SJSA1 (cell line): ENCODE measurements at regions not wholly inside any gene's neighbourhood (a gene's known extent, or its start where the extent isn't known, plus 50 kb on each side); places are given as distances from the start of the nearest gene placed in this dataset.
A peak's percentile ranks its signal among the peaks of the same experiment; 100 is the strongest.

ENCODE experiments used
- DNase-seq, 2 experiments: peaks; one replicate each; pipeline ENCODE4 v3.0.0-alpha.2; 2015 to 2020; ENCODE audit warnings: low spot score in 2 of 2, low read depth in 1 of 2
- H3K27ac ChIP-seq: fragments of 250-450 bp; sonication (Bioruptor Pico); 2 replicates; pipeline ENCODE4 v1.5.1; 2020; ENCODE audit warnings: mild to moderate bottlenecking, moderate library complexity
- H3K27me3 ChIP-seq: fragments of 250-450 bp; sonication (Bioruptor Pico); replicated peaks from 2 replicates; pipeline ENCODE4 v1.5.1; 2020; ENCODE audit warnings: mild to moderate bottlenecking, moderate library complexity
- H3K36me3 ChIP-seq: fragments of 250-450 bp; sonication (Bioruptor Pico); 2 replicates; pipeline ENCODE4 v1.5.1; 2020; ENCODE audit warnings: mild to moderate bottlenecking
- H3K4me1 ChIP-seq: fragments of 250-450 bp; sonication (Bioruptor Pico); replicated peaks from 2 replicates; pipeline ENCODE4 v1.6.1; 2021; ENCODE audit warnings: mild to moderate bottlenecking
- H3K4me3 ChIP-seq: fragments of 250-450 bp; sonication (Bioruptor Pico); 2 replicates; pipeline ENCODE4 v1.5.1; 2020; ENCODE audit warnings: mild to moderate bottlenecking
- H3K9me3 ChIP-seq: fragments of 250-450 bp; sonication (Bioruptor Pico); replicated peaks from 2 replicates; pipeline ENCODE4 v1.5.1; 2020; ENCODE audit warnings: mild to moderate bottlenecking

DNA sequence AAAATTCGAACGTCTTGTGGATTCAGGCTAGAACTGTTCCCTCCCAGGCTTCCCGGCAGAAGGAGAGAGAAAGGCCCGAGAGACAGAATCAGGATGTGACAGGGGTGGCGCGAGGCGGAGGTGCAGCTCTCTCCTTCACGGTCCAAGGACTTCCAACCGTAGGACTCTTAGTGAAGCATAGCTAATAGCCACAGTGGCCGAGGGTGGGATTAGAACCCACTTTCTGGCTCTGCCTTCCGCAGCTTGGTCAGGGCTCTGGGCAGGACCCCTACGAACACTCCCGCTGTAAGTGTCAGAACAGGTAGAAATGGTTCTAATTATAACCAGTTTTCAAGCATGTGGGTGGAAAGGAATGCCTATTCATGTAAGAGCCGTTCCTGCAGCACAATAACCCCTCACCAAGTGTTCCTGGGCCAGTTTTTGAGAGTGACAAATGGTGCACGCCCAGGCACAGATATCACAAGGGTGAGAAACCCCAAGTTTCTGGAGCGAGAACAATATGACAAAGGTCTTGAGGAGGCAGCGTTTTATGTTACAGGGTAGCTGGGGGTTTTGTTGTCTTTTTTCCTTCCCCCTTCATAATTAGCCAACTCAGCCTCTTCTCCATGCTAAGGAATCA lies 86.4 kb downstream of the SYF2 start:
- Histone ChIP-seq H3K4me1 (no peaks in the 10 kb centered on the region), H3K36me3 (no peaks in the 10 kb centered on the region), H3K27me3 (no peaks in the 10 kb centered on the region), H3K27ac (no peak overlapping the region), H3K9me3 (no peaks in the 10 kb centered on the region; the same call in 1 of the 2 replicates), H3K4me3 (no peak overlapping the region)
- no peak for DNase-seq

DNA sequence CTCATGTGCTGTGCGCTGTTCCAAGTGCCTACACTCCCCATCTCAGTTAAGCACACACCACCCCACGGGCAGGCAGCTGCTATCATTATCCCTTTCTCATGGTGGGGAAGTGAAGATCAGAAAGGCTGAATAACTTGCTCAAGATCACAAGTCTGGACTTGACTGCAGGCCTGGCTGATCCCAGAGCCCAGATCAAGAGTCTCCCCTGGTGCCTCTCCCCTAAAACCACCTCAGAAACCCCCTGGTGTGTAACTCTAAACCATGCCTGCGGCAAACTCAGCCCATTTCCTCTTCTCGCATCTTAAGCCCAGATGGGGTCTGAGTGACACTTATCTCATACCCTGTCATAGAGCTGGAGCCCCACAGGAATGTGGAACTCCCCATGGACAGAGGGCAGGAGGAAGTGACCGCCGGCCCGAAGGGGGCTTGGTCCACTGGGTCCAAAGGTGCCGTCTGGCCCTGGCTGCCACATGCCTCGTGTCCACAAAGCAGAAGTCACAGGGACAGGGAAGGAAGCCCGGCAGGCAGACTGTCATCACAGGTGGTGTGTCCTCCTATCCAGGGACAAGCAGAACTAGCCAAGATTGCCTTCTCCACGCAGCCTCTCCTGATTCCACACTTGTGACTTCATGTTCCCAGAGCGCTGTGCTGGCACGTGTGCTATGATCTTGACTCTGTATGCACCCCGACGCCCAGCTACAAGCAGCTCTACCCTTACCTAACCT lies 92.1 kb downstream of the SYF2 start:
- Histone ChIP-seq H3K36me3 (no peaks in the 10 kb centered on the region), H3K27ac (no peak overlapping the region), H3K4me3 (no peak overlapping the region), H3K9me3 (no peaks in the 10 kb centered on the region), H3K4me1 (no peaks in the 10 kb centered on the region), H3K27me3 (no peaks in the 10 kb centered on the region)
- DNase-seq = no peak

DNA sequence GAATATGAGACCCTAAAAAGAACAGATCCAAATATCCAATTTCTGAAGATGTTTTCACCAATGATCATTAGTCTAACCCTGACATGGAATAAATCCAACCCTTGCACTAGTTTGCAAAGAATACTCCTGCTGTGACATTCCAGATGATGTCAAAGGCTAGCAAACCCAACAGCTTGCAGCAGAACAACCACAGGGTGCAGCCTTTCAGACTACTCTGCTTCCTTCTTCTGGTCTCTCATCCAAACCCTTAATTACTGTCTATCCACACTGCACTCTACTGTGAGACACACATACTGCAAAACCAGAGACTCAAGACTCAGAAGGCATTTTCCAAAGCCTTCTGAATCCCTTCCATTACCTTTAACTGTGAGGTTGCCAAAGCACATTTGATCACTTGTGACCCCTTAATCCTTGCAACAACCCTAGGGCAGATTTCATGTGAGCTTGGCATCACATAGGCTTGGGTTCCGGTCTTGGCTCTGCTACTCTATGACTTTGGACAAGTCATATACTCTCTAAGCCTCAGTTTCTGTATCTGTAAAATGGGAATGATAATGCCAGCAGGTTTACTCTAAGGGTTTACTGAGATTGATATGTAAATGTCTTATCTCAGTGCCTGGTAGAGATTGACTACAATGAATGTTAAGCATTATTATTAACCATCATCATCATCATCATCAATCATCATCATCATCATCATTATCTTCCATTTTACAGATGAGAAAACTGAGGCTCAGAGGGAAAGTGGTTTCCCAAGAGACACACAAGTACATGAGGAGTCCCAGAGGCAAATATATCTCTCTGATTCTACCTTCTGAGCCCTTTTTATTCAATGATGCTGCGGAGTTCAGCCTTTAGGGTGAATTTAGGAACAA lies 94.5 kb downstream of the SYF2 start:
- H3K27me3 ChIP-seq = no peaks in the 10 kb centered on the region
- H3K4me3 ChIP-seq = no peak overlapping the region
- no peak for DNase-seq
- H3K36me3 ChIP-seq = no peaks in the 10 kb centered on the region
- no peaks in the 10 kb centered on the region for H3K4me1 ChIP-seq
- no peak overlapping the region for H3K27ac ChIP-seq
- H3K9me3 ChIP-seq = no peaks in the 10 kb centered on the region

DNA sequence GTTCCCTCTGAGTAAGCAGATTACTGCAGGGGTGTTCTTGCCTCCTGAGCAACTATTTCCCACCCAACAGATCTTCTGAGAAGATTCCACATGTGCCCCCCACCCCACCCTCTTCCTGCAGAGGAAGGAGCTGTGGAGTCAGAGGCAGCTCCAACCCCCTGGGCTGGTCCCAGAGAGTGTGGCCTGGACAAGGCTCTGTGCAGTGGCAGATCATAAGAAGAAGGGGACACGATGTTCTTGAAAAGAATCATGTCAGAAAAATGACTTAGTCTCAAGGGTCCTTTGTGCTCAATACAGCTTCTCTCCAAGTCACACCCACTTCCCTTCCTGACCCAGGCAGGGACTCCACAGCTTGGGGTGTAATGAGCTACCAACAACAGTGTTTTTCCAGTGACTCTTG lies 95.2 kb downstream of the SYF2 start:
- no peaks in the 10 kb centered on the region for H3K4me1 ChIP-seq
- DNase-seq = no peak
- no peaks in the 10 kb centered on the region for H3K36me3 ChIP-seq
- no peaks in the 10 kb centered on the region for H3K27me3 ChIP-seq
- no peak overlapping the region for H3K4me3 ChIP-seq
- no peak overlapping the region for H3K27ac ChIP-seq
- H3K9me3 ChIP-seq = no peaks in the 10 kb centered on the region

DNA sequence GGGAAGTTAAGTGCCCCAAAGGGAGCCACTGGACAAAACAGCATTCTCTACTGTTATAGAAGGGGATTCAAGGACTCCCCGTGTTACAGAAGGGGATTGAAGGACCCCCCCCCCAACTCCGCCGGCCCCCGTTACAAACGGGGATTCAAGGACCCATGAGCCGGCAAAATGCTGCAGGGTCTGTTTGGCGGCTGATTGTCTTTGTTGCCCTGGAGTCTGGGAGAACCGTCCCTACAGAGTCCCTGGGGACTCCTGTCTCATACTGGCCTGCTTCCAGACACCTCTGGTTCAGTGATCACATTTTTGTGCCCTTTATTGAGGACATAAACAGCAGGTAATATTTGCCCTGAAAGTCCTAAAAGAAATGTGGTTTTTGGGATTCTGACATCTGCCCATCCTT lies 96.4 kb downstream of the SYF2 start:
- H3K4me1 ChIP-seq = no peaks in the 10 kb centered on the region
- no peaks in the 10 kb centered on the region for H3K36me3 ChIP-seq
- no peaks in the 10 kb centered on the region for H3K27me3 ChIP-seq
- DNase-seq = no peak
- H3K27ac ChIP-seq = no peak overlapping the region
- no peak overlapping the region for H3K4me3 ChIP-seq
- no peaks in the 10 kb centered on the region for H3K9me3 ChIP-seq

DNA sequence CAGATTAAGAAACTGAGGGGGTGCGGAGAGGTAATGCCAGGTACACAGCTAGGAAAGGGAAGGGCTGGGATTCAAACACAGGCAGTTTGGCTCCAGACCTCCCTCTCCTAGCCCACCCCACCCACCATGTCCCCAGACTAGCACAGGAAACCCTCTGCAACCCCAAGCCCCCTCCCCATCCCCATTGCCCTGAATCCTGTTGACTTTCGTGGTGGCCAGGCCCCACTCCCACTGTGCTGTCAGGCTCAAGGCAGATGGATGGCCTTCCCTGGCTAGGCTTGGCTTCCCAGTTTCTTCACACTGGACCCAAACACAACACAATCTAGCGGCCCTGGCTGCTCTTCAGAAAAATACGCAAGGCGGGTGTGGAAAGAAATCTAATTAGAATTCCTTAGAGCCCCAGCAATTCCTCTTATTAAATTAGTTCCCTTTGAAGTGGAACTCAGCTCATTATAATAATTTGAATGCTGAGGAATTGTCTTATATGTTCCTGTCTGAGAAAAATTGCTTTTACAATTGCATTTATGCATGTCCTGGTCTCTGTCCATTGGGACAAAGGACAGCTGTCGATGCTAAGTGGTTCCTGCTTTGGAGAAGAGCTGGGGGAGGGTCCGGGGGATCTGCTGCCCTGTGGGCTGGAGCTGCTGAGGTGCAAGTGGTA lies 97.4 kb downstream of the SYF2 start:
- Histone ChIP-seq H3K4me3 (no peak overlapping the region), H3K27ac (no peak overlapping the region), H3K27me3 (no peaks in the 10 kb centered on the region), H3K9me3 (no peaks in the 10 kb centered on the region), H3K4me1 (no peaks in the 10 kb centered on the region), H3K36me3 (no peaks in the 10 kb centered on the region)
- peak in 1 of 2 experiments; percentile 30 for DNase-seq

DNA sequence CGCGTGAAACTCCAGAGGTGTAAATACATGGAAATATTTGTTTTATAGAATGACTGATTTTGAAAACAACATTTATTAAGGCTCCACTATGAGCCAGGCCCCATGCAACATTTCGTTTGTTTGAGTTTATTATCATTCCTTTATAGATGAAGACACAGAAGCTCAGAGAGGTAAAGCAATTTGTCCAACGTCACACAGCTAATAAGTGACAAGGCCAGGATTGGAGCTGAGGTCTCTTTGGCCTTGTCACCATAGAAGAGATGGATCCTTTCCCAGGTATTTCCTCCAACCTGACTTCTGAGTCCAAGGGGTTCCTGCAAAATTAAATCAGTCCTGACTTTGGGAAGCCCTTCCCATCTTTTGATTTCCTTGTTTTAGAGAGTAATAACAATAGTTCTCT lies 98.0 kb downstream of the SYF2 start:
- no peaks in the 10 kb centered on the region for H3K36me3 ChIP-seq
- H3K9me3 ChIP-seq = no peaks in the 10 kb centered on the region
- no peak overlapping the region for H3K27ac ChIP-seq
- H3K4me3 ChIP-seq = no peak overlapping the region
- no peak for DNase-seq
- H3K4me1 ChIP-seq = no peaks in the 10 kb centered on the region
- no peaks in the 10 kb centered on the region for H3K27me3 ChIP-seq

DNA sequence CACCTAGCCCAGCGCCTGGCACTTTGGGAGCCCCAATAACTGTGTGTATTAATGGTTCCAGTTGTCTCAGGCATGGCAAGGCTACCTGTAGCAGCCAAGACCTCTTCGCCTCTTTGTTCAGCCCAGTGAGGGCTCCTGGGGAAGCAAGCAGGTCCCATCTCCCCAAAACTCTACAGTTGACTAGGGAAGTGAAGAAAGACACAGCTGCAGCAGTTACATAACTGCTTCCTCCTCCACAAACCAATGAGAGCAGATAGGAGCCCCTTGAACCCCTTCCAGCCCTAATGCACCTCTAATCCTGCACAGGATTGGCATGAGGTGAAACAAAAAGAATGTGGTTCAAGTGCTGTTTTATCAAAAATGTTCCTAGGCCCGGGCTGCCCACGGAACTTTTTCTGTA lies 100.5 kb downstream of the SYF2 start:
- Histone ChIP-seq H3K4me1 (peaks cover 14% of the 10 kb centered on the region), H3K27ac (no peak overlapping the region), H3K27me3 (no peaks in the 10 kb centered on the region), H3K9me3 (no peaks in the 10 kb centered on the region), H3K36me3 (no peaks in the 10 kb centered on the region), H3K4me3 (no peak overlapping the region)
- peak in 1 of 2 experiments; percentile 21 for DNase-seq

DNA sequence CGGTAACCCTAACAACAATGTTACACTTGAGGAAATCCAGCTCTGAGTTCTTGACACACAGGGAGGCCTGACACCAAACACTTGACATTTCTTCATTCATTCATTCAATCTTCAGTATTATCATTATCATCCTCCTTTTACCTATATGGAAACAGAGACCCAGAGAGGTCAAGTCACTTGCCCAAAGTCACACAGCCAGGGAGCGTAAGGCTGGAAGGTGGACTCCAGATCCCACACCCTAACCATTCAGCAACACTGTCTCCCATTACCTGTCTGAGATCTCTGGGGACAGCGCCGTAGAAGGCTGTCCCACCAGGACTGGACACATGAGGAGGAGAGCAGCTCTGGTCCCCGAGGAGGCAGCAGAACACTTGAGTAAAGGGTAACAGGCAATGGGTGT lies 101.4 kb downstream of the SYF2 start:
- Histone ChIP-seq H3K9me3 (no peaks in the 10 kb centered on the region), H3K27me3 (no peaks in the 10 kb centered on the region), H3K4me1 (peaks cover 14% of the 10 kb centered on the region), H3K4me3 (no peak overlapping the region), H3K27ac (no peak overlapping the region), H3K36me3 (no peaks in the 10 kb centered on the region)
- no peak for DNase-seq

DNA sequence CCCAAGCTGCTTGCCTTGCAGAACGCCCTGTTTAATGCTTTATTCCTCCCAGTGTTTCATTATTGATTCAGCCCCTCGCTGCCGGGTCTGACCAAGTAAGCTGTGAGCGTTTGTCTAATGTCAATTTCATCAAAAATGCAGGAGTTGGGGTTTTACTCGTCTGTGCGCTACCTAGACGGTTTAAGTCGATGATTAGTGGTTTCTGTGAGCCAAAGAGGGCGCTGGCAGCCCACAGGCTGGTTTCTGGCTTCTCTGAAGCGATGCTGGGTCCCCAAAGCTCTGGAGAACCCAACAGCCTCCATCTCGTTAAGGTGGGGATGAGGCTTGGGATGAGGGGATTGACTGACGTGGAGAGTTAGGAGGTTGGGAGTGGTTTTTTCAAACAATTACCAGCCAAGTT lies 102.9 kb downstream of the SYF2 start:
- Histone ChIP-seq H3K27me3 (no peaks in the 10 kb centered on the region), H3K4me3 (no peak overlapping the region), H3K36me3 (no peaks in the 10 kb centered on the region), H3K4me1 (peaks cover 14% of the 10 kb centered on the region), H3K27ac (no peak overlapping the region), H3K9me3 (no peaks in the 10 kb centered on the region)
- no peak for DNase-seq

DNA sequence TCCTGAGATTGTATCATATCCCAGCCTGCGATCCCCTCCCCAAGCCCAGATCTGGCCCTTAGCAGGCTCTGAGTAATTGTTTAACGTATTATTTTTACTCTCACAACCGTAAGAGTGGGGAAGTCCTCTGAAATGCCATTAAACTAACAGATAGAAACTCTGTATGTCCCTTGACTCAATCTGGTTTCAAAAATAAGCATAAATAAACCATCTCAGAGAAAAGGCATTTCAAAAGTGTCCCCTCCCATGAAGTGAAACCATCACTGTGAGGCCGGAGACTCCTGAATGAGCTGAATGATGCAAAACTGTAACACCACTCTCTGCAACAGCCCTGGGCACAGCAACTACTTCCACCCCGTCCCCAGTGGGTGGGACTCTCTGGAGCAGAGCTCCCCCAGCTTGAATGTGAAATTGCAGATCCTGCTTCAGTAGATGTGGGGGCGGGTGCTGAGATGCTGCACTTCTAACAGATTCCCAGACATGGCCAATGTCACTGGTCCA lies 104.1 kb downstream of the SYF2 start:
- H3K9me3 ChIP-seq = no peaks in the 10 kb centered on the region
- H3K27me3 ChIP-seq = no peaks in the 10 kb centered on the region
- H3K27ac ChIP-seq = peak overlapping the region; percentile 66
- peaks cover 14% of the 10 kb centered on the region for H3K4me1 ChIP-seq
- no peak overlapping the region for H3K4me3 ChIP-seq
- H3K36me3 ChIP-seq = no peaks in the 10 kb centered on the region
- peak in 1 of 2 experiments; percentile 55 for DNase-seq

DNA sequence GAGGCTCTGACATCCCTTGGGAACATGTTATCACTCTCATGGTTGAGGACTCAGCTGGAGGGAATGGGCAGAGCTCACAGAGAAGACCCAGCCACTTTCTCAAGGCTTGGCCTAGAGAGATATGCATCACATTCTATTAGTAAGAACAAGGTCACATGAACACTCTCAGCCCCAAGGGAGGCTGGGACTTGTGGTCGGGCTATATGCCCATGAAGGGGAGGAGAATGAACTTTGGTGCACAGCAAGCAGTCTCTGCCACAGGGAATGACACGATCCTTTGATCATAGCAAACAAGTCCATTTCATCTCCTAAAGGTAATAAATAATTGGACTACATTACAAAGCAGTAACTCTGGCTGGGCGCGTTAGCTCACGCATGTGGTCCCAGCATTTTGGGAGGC lies 105.7 kb downstream of the SYF2 start:
- peaks cover 14% of the 10 kb centered on the region for H3K4me1 ChIP-seq
- H3K27me3 ChIP-seq = no peaks in the 10 kb centered on the region
- no peak overlapping the region for H3K4me3 ChIP-seq
- no peaks in the 10 kb centered on the region for H3K36me3 ChIP-seq
- H3K9me3 ChIP-seq = no peaks in the 10 kb centered on the region
- H3K27ac ChIP-seq = no peak overlapping the region
- no peak for DNase-seq

DNA sequence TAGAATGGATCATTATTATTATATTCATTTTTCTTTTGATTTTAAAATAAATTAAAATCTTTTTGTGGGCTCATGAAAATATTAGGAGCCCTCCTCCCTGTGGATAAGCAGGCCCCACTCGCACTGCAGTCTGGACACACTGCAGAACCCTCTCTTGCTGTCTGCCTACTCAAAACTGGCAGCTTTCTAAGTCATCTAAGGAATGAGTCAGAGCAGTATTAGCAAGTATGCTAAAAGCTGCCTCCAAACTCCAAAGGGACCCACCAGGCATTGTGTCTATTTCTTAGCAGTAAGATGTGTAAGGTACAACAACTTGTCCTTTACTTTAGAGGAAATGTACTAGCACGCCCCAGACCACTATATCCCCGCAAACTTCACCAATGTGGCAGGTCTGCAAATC lies 108.8 kb downstream of the SYF2 start:
- no peak for DNase-seq

More for the DNA sequence above, 108.8 kb downstream of the SYF2 start:
- no peak overlapping the region for H3K4me3 ChIP-seq
- H3K27me3 ChIP-seq = no peaks in the 10 kb centered on the region
- H3K9me3 ChIP-seq = no peaks in the 10 kb centered on the region
- H3K27ac ChIP-seq = no peak overlapping the region
- peaks cover 11% of the 10 kb centered on the region for H3K4me1 ChIP-seq
- no peaks in the 10 kb centered on the region for H3K36me3 ChIP-seq
